Sigmoid colon (tissue), 6 donors: ENCODE measurements at regions not wholly inside any gene's neighbourhood (a gene's known extent, or its start where the extent isn't known, plus 50 kb on each side); places are given as distances from the start of the nearest gene placed in this dataset.

Experiments
- DNase-seq: peaks from one replicate; pipeline ENCODE4 v3.0.0-alpha.2; 2019
- H3K27ac ChIP-seq, 4 donors: fragments of 200-600 bp; sonication (generic); one replicate each; pipeline ENCODE4 v1.5.1; 2016 to 2019; ENCODE audit warnings: mild to moderate bottlenecking in 1 of 4
- H3K27me3 ChIP-seq, 3 donors: fragments of 200-600 bp; sonication (generic); one replicate each; pipeline ENCODE4 v1.5.1; 2019; ENCODE audit warnings: mild to moderate bottlenecking in 1 of 3
- H3K36me3 ChIP-seq, 4 donors: fragments of 200-600 bp; sonication (generic); one replicate each; pipeline ENCODE4 v1.5.1; 2016 to 2019
- H3K4me1 ChIP-seq, 4 donors: fragments of 200-600 bp; sonication (generic); one replicate each; pipeline ENCODE4 v1.5.1; 2017 to 2019
- H3K4me3 ChIP-seq, 4 donors: fragments of 200-600 bp; sonication (generic); one replicate each; pipeline ENCODE4 v1.5.1; 2017 to 2019; ENCODE audit warnings: mild to moderate bottlenecking in 2 of 4, moderate library complexity in 1 of 4
- H3K9me3 ChIP-seq, 4 donors: fragments of 200-600 bp in 3 of 4; sonication (generic) in 3 of 4; one replicate each; pipeline versions ENCODE4 v1.5.1 to v1.6.1; 2013 to 2019
- CTCF ChIP-seq, 4 experiments: fragments of 450-650 bp in 3 of 4; fragments of 200-600 bp in 1 of 4; IDR thresholded peaks; one replicate each; pipeline ENCODE4 v1.5.1; 2016 to 2019; ENCODE audit warnings: antibody characterized with exemption in 4 of 4, mild to moderate bottlenecking in 3 of 4, moderate library complexity in 2 of 4
- EP300 ChIP-seq, 4 donors: sonication (generic); formaldehyde crosslinking; IDR thresholded peaks; one replicate each; pipeline ENCODE4 v1.6.1; 2017; ENCODE audit warnings: antibody characterized with exemption in 4 of 4
- POLR2A ChIP-seq, 2 donors: fragments of 450-650 bp; IDR thresholded peaks; one replicate each; pipeline ENCODE4 v1.6.1; 2016; ENCODE audit warnings: antibody characterized with exemption in 2 of 2, mild to moderate bottlenecking in 2 of 2, moderate library complexity in 2 of 2
- POLR2AphosphoS5 ChIP-seq, 4 donors: sonication (generic); formaldehyde crosslinking; IDR thresholded peaks; one replicate each; pipeline ENCODE4 v1.6.1; 2017; ENCODE audit warnings: antibody characterized with exemption in 4 of 4
- WGBS, 2 donors: extraction: QIAGEN DNeasy Blood & Tissue Kit; methylation state at CpG; one replicate each; pipeline ENCODE4 v1.1.7; 2013; 5-methylcytosine and 5-hydroxymethylcytosine counted together
- intact Hi-C: fragments of 100-400 bp; cut with DNase I; formaldehyde crosslinking; loops from one replicate; pipeline ENCODE4 v1.15.1; 2023
- donor health status: healthy with polysubstance abuse.
- donor health status: healthy.

GRCh38 chr6:12618296-12618695 lies 98.3 kb upstream of the PHACTR1 start:
- Histone ChIP-seq H3K4me1 (no peaks in the 10 kb centered on the region), H3K36me3 (no peaks in the 10 kb centered on the region), H3K27me3 (no peaks in the 10 kb centered on the region), H3K27ac (no peak overlapping the region), H3K4me3 (no peak overlapping the region), H3K9me3 (no peaks in the 10 kb centered on the region)
- intact Hi-C loops, result no loop called here
- no peak for DNase-seq
- WGBS, 2 donors, result 87% methylated on average over 6 of the region's 6 CpGs
- no peak for TF ChIP-seq EP300 (IDR thresholded peaks at IDR 0.05)
- no peak for TF ChIP-seq CTCF (IDR thresholded peaks at IDR 0.05)
- no peak for TF ChIP-seq POLR2A (IDR thresholded peaks at IDR 0.05)
- TF ChIP-seq POLR2AphosphoS5 (IDR thresholded peaks at IDR 0.05), result no peak

- 59 to 74% methylated on average over 5 of the region's 5 CpGs for WGBS, 2 donors
- TF ChIP-seq POLR2A (IDR thresholded peaks at IDR 0.05) (no peak), CTCF (IDR thresholded peaks at IDR 0.05) (no peak), POLR2AphosphoS5 (IDR thresholded peaks at IDR 0.05) (no peak), EP300 (IDR thresholded peaks at IDR 0.05) (no peak)
- Histone ChIP-seq H3K4me3 (no peak overlapping the region), H3K36me3 (no peaks in the 10 kb centered on the region), H3K27me3 (no peaks in the 10 kb centered on the region), H3K4me1 (no peaks in the 10 kb centered on the region), H3K9me3 (no peaks in the 10 kb centered on the region), H3K27ac (no peak overlapping the region)
- no peak for DNase-seq
- intact Hi-C loops, result no loop called here
Observed at GRCh38 chr6:12621754-12622153, 94.8 kb upstream of the PHACTR1 start.

DNA sequence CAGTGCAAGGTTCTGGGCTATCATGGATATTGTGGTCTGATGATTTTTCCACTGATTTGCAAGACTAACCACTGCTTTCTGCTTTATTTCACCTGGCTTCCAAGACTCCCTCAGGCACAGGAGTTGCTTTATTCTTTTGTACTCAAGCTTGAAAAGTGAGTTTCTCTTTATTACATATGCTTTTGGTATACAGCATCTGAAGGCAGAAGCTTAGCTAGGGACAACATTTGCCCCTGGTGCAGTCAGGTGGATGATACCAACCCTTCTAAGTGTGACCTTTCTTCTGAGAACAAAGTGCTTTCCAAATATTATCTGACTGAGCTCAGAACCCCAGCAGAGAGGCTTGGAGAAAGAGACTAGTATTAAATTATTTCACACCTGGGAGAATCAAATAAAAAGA lies 94.0 kb upstream of the PHACTR1 start:
- no peak for TF ChIP-seq POLR2AphosphoS5 (IDR thresholded peaks at IDR 0.05)
- no peak for TF ChIP-seq EP300 (IDR thresholded peaks at IDR 0.05)
- TF ChIP-seq CTCF (IDR thresholded peaks at IDR 0.05), result no peak
- no peak for TF ChIP-seq POLR2A (IDR thresholded peaks at IDR 0.05)
- DNase-seq, result no peak
- no peaks in the 10 kb centered on the region for H3K4me1 ChIP-seq
- H3K27ac ChIP-seq, result no peak overlapping the region
- no peaks in the 10 kb centered on the region for H3K27me3 ChIP-seq
- H3K36me3 ChIP-seq, result no peaks in the 10 kb centered on the region
- no peak overlapping the region for H3K4me3 ChIP-seq
- intact Hi-C loops, result no loop called here
- H3K9me3 ChIP-seq, result no peaks in the 10 kb centered on the region

- no peaks in the 10 kb centered on the region for H3K36me3 ChIP-seq
- WGBS, 2 donors, result 88 to 89% methylated on average over 5 of the region's 5 CpGs
- intact Hi-C loops, result no loop called here
- H3K27me3 ChIP-seq, result no peaks in the 10 kb centered on the region
- no peaks in the 10 kb centered on the region for H3K9me3 ChIP-seq
- H3K27ac ChIP-seq, result no peak overlapping the region
- TF ChIP-seq EP300 (IDR thresholded peaks at IDR 0.05) (no peak), POLR2AphosphoS5 (IDR thresholded peaks at IDR 0.05) (no peak), CTCF (IDR thresholded peaks at IDR 0.05) (no peak), POLR2A (IDR thresholded peaks at IDR 0.05) (no peak)
- DNase-seq, result no peak
- no peak overlapping the region for H3K4me3 ChIP-seq
- no peaks in the 10 kb centered on the region for H3K4me1 ChIP-seq
Observed at GRCh38 chr6:12624142-12624837, 92.3 kb upstream of the PHACTR1 start.

- intact Hi-C loops, result no loop called here
Observed at GRCh38 chr6:12627053-12627452, 89.5 kb upstream of the PHACTR1 start.

More at GRCh38 chr6:12627053-12627452, 89.5 kb upstream of the PHACTR1 start:
- H3K9me3 ChIP-seq, result no peaks in the 10 kb centered on the region
- H3K27me3 ChIP-seq, result no peaks in the 10 kb centered on the region
- 96 to 98% methylated on average over 1 of the region's 1 CpG for WGBS, 2 donors
- no peaks in the 10 kb centered on the region for H3K4me1 ChIP-seq
- no peaks in the 10 kb centered on the region for H3K36me3 ChIP-seq
- no peak for TF ChIP-seq POLR2A (IDR thresholded peaks at IDR 0.05)
- TF ChIP-seq EP300 (IDR thresholded peaks at IDR 0.05), result no peak
- no peak overlapping the region for H3K4me3 ChIP-seq
- H3K27ac ChIP-seq, result no peak overlapping the region
- no peak for DNase-seq
